Effector memory CD4-positive, alpha-beta T cell (primary cell): ENCODE measurements at regions not wholly inside any gene's neighbourhood (a gene's known extent, or its start where the extent isn't known, plus 50 kb on each side); places are given as distances from the start of the nearest gene placed in this dataset.

Experiments used
- DNase-seq, 3 donors: peaks; one replicate each; pipeline ENCODE4 v3.0.0-alpha.2; 2020
- H3K27ac ChIP-seq: 2 replicates; pipeline ENCODE4 v1.7.0; 2013; ENCODE audit warnings: mild to moderate bottlenecking, low read length, moderate library complexity; ENCODE audit not compliant: insufficient read depth, poor library complexity, severe bottlenecking
- H3K27me3 ChIP-seq: replicated peaks from 2 replicates; pipeline ENCODE4 v1.7.0; 2013; ENCODE audit warnings: mild to moderate bottlenecking, low read length; ENCODE audit not compliant: insufficient read depth, control insufficient read depth, poor library complexity, severe bottlenecking
- H3K36me3 ChIP-seq: 2 replicates; pipeline ENCODE4 v1.7.0; 2013; ENCODE audit warnings: mild to moderate bottlenecking, low read length, moderate library complexity; ENCODE audit not compliant: control insufficient read depth, insufficient read depth
- H3K4me1 ChIP-seq: 2 replicates; pipeline ENCODE4 v1.7.0; 2013; ENCODE audit warnings: low read length, mild to moderate bottlenecking; ENCODE audit not compliant: control insufficient read depth, insufficient read depth, poor library complexity, severe bottlenecking
- H3K4me3 ChIP-seq: 2 replicates; pipeline ENCODE4 v1.7.0; 2013; ENCODE audit warnings: low read length, low read depth, mild to moderate bottlenecking; ENCODE audit not compliant: insufficient read depth, poor library complexity, severe bottlenecking
- H3K9me3 ChIP-seq: 2 replicates; pipeline ENCODE4 v1.7.0; 2013; ENCODE audit warnings: mild to moderate bottlenecking, low read length, moderate library complexity; ENCODE audit not compliant: control insufficient read depth

- no peaks in the 10 kb centered on the region for H3K36me3 ChIP-seq
- H3K9me3 ChIP-seq = no peaks in the 10 kb centered on the region
- no peak overlapping the region for H3K4me3 ChIP-seq
- peaks cover 26% of the 10 kb centered on the region for H3K4me1 ChIP-seq
- H3K27me3 ChIP-seq = no peaks in the 10 kb centered on the region
- no peak for DNase-seq
- H3K27ac ChIP-seq = peak overlapping the region; percentile 3
Measured at GRCh38 chr12:67590149-67590790, 58.3 kb upstream of the DYRK2 start.

- H3K36me3 ChIP-seq = no peaks in the 10 kb centered on the region
- H3K4me3 ChIP-seq = no peak overlapping the region
- H3K9me3 ChIP-seq = no peaks in the 10 kb centered on the region
- H3K27me3 ChIP-seq = no peaks in the 10 kb centered on the region
- peak overlapping the region; percentile 27 for H3K27ac ChIP-seq
- peaks cover 26% of the 10 kb centered on the region for H3K4me1 ChIP-seq
- DNase-seq = no peak
Measured at GRCh38 chr12:67592228-67593011, 56.1 kb upstream of the DYRK2 start.

GRCh38 chr12:67593041-67593440 is 55.5 kb upstream of the DYRK2 start:
- Histone ChIP-seq H3K36me3 (no peaks in the 10 kb centered on the region), H3K27ac (no peak overlapping the region), H3K27me3 (no peaks in the 10 kb centered on the region), H3K4me1 (peaks cover 26% of the 10 kb centered on the region), H3K4me3 (no peak overlapping the region), H3K9me3 (no peaks in the 10 kb centered on the region)
- DNase-seq = no peak

DNA sequence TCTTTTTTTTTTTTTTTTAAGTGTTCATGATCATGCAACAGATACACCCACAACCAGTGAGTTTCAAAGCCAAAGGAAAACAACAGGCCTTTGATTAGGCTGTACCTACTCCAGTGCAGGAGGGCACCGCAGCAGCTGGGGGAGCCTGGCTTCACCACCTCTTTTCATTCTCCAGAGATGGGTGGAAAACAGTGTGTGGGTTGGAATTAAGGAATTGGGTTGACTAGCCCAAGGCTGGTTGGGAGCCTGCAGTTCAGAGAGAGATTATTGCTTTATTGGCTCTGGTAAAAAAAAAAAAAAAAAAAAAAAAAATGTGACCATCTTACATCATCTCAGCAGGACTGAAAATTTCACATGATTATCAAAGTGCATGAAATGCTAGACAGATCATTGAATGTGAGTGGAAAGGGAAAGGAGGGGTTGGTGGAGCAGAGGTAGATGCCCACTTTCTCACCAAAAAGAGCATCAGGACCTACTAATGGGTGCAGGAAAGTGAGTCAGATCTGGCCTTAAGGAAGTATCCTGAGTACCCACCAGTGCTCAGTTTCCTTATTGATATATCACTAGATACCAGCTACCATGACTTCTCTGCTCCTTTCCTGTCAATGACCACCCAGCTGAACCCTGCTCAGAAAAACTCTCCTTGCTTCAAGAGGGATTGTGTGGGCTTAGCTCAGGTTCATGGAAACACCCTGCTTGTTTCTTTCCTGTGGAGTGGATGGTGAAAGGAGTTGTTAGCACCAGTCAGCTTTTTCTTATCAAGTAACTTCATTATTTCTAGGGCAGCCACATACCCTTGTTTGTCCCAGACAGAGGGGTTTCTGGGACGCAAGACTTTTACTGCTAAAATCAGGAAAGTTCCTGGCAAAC is 54.8 kb upstream of the DYRK2 start:
- H3K4me3 ChIP-seq = no peak overlapping the region
- no peak for DNase-seq
- no peaks in the 10 kb centered on the region for H3K9me3 ChIP-seq
- no peak overlapping the region for H3K27ac ChIP-seq
- H3K36me3 ChIP-seq = no peaks in the 10 kb centered on the region
- peaks cover 26% of the 10 kb centered on the region for H3K4me1 ChIP-seq
- no peaks in the 10 kb centered on the region for H3K27me3 ChIP-seq

DNA sequence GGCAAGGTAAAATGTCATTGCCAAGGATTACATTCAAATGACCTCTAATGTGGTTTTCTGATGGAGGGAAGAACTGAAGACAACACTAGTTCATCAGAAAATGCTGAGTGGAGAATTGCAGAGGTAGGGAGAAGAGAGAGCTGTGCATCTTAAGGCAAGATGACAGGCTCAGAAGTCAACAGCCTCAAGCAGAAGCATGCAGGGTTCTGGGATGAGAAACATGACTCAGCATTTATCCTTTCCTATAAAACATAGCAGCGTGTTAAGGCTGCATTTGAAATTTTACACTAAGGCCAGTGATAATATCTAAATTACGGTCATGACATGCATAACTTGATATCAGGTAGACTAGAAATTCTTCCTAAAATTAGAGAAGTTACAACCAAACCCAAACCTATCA is 53.7 kb upstream of the DYRK2 start:
- Histone ChIP-seq H3K27ac (no peak overlapping the region), H3K4me3 (no peak overlapping the region), H3K4me1 (peaks cover 23% of the 10 kb centered on the region), H3K36me3 (no peaks in the 10 kb centered on the region), H3K9me3 (no peaks in the 10 kb centered on the region), H3K27me3 (no peaks in the 10 kb centered on the region)
- DNase-seq = no peak

DNA sequence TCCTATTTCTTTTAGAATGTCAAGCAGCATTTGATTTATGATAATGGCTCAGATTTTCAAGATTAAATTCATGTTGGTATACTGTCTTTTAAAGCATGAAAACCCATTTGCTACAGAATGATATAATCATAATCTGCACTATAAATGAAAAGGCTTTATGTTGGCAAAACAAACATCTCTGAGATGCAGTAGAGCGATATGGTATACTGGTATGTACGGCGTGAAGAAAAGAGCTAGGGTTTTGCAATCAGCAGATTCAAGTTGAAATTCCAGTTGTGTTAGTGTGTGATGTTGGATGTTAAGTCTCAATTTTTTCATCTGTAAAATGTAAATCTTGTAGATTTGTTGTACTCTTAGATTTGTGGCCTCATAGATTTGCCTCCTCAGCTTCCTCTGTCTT is 53.2 kb upstream of the DYRK2 start:
- H3K27me3 ChIP-seq = no peaks in the 10 kb centered on the region
- no peak overlapping the region for H3K4me3 ChIP-seq
- H3K36me3 ChIP-seq = no peaks in the 10 kb centered on the region
- no peak overlapping the region for H3K27ac ChIP-seq
- H3K9me3 ChIP-seq = no peaks in the 10 kb centered on the region
- peaks cover 18% of the 10 kb centered on the region for H3K4me1 ChIP-seq
- no peak for DNase-seq

- no peaks in the 10 kb centered on the region for H3K27me3 ChIP-seq
- no peaks in the 10 kb centered on the region for H3K9me3 ChIP-seq
- DNase-seq = no peak
- no peak overlapping the region for H3K4me3 ChIP-seq
- no peaks in the 10 kb centered on the region for H3K4me1 ChIP-seq
- H3K36me3 ChIP-seq = no peaks in the 10 kb centered on the region
- H3K27ac ChIP-seq = no peak overlapping the region
Measured at GRCh38 chr12:67598598-67598997, 49.9 kb upstream of the DYRK2 start.
